ENCODE measurements at regions not wholly inside any gene's neighbourhood (a gene's known extent, or its start where the extent isn't known, plus 50 kb on each side); places are given as distances from the start of the nearest gene placed in this dataset.

GRCh38 chr5:135156715-135157404 lies 122.8 kb upstream of the PITX1 start:
- ChIA-PET CTCF (ENCODE audit: low intra/inter-chr PET ratio, low total read pairs) (no interaction called here), POLR2A (interaction anchor here (0.8 to 2.7 kb wide), 20 partner anchors 9 to 283 kb away, joined by 3 to 24 read pairs (median 6); partner anchors contain the start of genes PCBD2 and TXNDC15)
- peaks cover 79% of the 10 kb centered on the region for H3K4me1 ChIP-seq (ENCODE audit: insufficient read depth, low read length)
- ATAC-seq (peak; percentile 95), DNase-seq (ENCODE audit: low spot score) (peak; percentile 98), FAIRE-seq (peak; percentile 95)
- H2AFZ ChIP-seq (ENCODE audit: low read length) = no peak overlapping the region
- peak overlapping the region; percentile 84 for H3K4me2 ChIP-seq (ENCODE audit: low read depth, low read length)
- BruUV-seq (replicated peaks) = TSS peak; percentile 83
- 3% methylated on average over 6 of the region's 11 CpGs for WGBS (ENCODE audit: low lambda C conversion rate)
- H3K27me3 ChIP-seq (ENCODE audit: control insufficient read depth in 1 of 2, insufficient read depth in 2 of 2, low read length in 2 of 2) = no peaks in the 10 kb centered on the region
- H3K4me3 ChIP-seq (replicated peaks in 1 of 3; ENCODE audit: insufficient read depth in 1 of 3, low read depth in 2 of 3, low read length in 3 of 3) = peak overlapping the region; percentile 24 to 68 (median 25); a peak in 5 of 6 replicates
- H3K9ac ChIP-seq (ENCODE audit: insufficient read depth, low read depth, low read length) = peak overlapping the region; percentile 73
- H3K36me3 ChIP-seq (replicated peaks in 1 of 2; ENCODE audit: control insufficient read depth in 1 of 2, insufficient read depth in 2 of 2, low read length in 2 of 2) = no peaks in the 10 kb centered on the region
- H3K9me3 ChIP-seq (ENCODE audit: low read length) = no peaks in the 10 kb centered on the region
- in situ Hi-C loops (cut with HindIII; ENCODE audit: extremely low pct_ligation_motif_present, low pct_unique_long_range_greater_than_20kb) = no loop called here
- intact Hi-C loops (cut with micrococcal nuclease; ENCODE audit: unreplicated experiment) = loop anchor here (1.0 to 2.0 kb wide), 2 partner anchors 34 to 125 kb away; no protein-coding TSS in a partner anchor
- peak overlapping the region; percentile 97 for H3K27ac ChIP-seq (ENCODE audit: extremely low read length, insufficient read depth, low read length)
- H3K79me2 ChIP-seq (ENCODE audit: insufficient read depth, low read length) = no peaks in the 10 kb centered on the region
- H4K20me1 ChIP-seq (ENCODE audit: insufficient read depth, low read length) = no peaks in the 10 kb centered on the region
- TF ChIP-seq GTF2F1 (IDR thresholded peaks at IDR 0.05; ENCODE audit: low read length) (no peak), NR2C2 (CRISPR knock-in tag; IDR thresholded peaks at IDR 0.05; ENCODE audit: borderline replicate concordance) (peak; percentile 92), NFATC3 (CRISPR knock-in tag; IDR thresholded peaks at IDR 0.05) (no peak), JUNB (CRISPR knock-in tag; IDR thresholded peaks at IDR 0.05; ENCODE audit: borderline replicate concordance) (no peak), MIER3 (CRISPR knock-in tag; IDR thresholded peaks at IDR 0.05; ENCODE audit: borderline replicate concordance) (peak; percentile 96), ELF1 (CRISPR knock-in tag; IDR thresholded peaks at IDR 0.05) (peak; percentile 78), ZNF263 (CRISPR knock-in tag; IDR thresholded peaks at IDR 0.05) (no peak), ZNF10 (CRISPR knock-in tag; IDR thresholded peaks at IDR 0.05; ENCODE audit: borderline replicate concordance, low read depth) (no peak), FOXJ3 (CRISPR knock-in tag; IDR thresholded peaks at IDR 0.05; ENCODE audit: borderline replicate concordance) (peak; percentile 93), PRMT3 (CRISPR knock-in tag; IDR thresholded peaks at IDR 0.05; ENCODE audit: borderline replicate concordance, low read depth) (0 out of 2 replicates have a peak, but pooled peaks have one; percentile 25), ZNF543 (CRISPR knock-in tag; IDR thresholded peaks at IDR 0.05) (peak; percentile 89; the same call in 1 of the 2 replicates), SMYD3 (CRISPR knock-in tag; IDR thresholded peaks at IDR 0.05) (0 out of 2 replicates have a peak, but pooled peaks have one; percentile 73), E2F5 (CRISPR knock-in tag; conservative IDR thresholded peaks at IDR 0.05) (no peak; the same call in 1 of the 2 replicates), SAFB2 (CRISPR knock-in tag; IDR thresholded peaks at IDR 0.05; ENCODE audit: borderline replicate concordance, low read depth) (no peak), KDM1A (CRISPR knock-in tag; IDR thresholded peaks at IDR 0.05) (no peak; the same call in 1 of the 2 replicates), FOXO1 (CRISPR knock-in tag; IDR thresholded peaks at IDR 0.05) (peak; percentile 95), ZSCAN25 (CRISPR knock-in tag; IDR thresholded peaks at IDR 0.05) (peak; percentile 94), HOXA9 (CRISPR knock-in tag; IDR thresholded peaks at IDR 0.05; ENCODE audit: borderline replicate concordance) (no peak), NBN (conservative IDR thresholded peaks at IDR 0.05) (no peak), MTA3 (CRISPR knock-in tag; IDR thresholded peaks at IDR 0.05) (no peak), ZNF883 (CRISPR knock-in tag; IDR thresholded peaks at IDR 0.05; ENCODE audit: not compliant biosample characterization) (no peak), THRA (CRISPR knock-in tag; IDR thresholded peaks at IDR 0.05; ENCODE audit: borderline replicate concordance) (peak; percentile 90), ZNF24 (IDR thresholded peaks at IDR 0.05) (no peak), RNF2 (conservative IDR thresholded peaks at IDR 0.05; ENCODE audit: low read depth) (no peak), PTBP1 (IDR thresholded peaks at IDR 0.05; ENCODE audit: low read depth, low read length, poor library complexity, severe bottlenecking) (no peak), ZKSCAN5 (CRISPR knock-in tag; IDR thresholded peaks at IDR 0.05) (no peak)

Data from HepG2 (cell line).